Large intestine (tissue), 3 donors: ENCODE measurements at regions not wholly inside any gene's neighbourhood (a gene's known extent, or its start where the extent isn't known, plus 50 kb on each side); places are given as distances from the start of the nearest gene placed in this dataset.

ENCODE experiments used
- DNase-seq, 2 donors: peaks; one replicate each; pipeline versions ENCODE4 v3.0.0 to v3.0.0-alpha.2; 2013
- H3K27ac ChIP-seq: one replicate; pipeline ENCODE4 v1.5.1; 2013; ENCODE audit warnings: low read length
- H3K27me3 ChIP-seq: 2 replicates; pipeline ENCODE4 v1.6.1; 2013; ENCODE audit warnings: low read length; ENCODE audit not compliant: control insufficient read depth, insufficient read depth
- H3K36me3 ChIP-seq: 2 replicates; pipeline ENCODE4 v1.6.1; 2013; ENCODE audit warnings: low read length; ENCODE audit not compliant: control insufficient read depth, insufficient read depth
- H3K4me1 ChIP-seq: one replicate; pipeline ENCODE4 v1.6.1; 2013; ENCODE audit warnings: low read length; ENCODE audit not compliant: control insufficient read depth, insufficient read depth
- H3K4me3 ChIP-seq: one replicate; pipeline ENCODE4 v1.5.1; 2013; ENCODE audit warnings: low read length
- H3K9me3 ChIP-seq: one replicate; pipeline ENCODE4 v1.6.1; 2013; ENCODE audit warnings: mild to moderate bottlenecking, low read depth, low read length, moderate library complexity; ENCODE audit not compliant: control insufficient read depth
- WGBS: methylation state at CpG from one replicate; pipeline ENCODE4 v1.1.5; 2013; ENCODE audit warnings: low lambda C conversion rate; ENCODE audit not compliant: insufficient coverage; 5-methylcytosine and 5-hydroxymethylcytosine counted together

GRCh38 chr18:26667046-26667445, 118.7 kb upstream of the KCTD1 start:
- no CpG with 5 or more reads among the region's 2 CpGs for WGBS

GRCh38 chr18:26662996-26663395, 114.6 kb upstream of the KCTD1 start:
- Histone ChIP-seq H3K4me1 (peaks cover 3% of the 10 kb centered on the region), H3K9me3 (no peaks in the 10 kb centered on the region), H3K4me3 (no peak overlapping the region), H3K27me3 (peaks cover 19% of the 10 kb centered on the region), H3K27ac (no peak overlapping the region), H3K36me3 (no peaks in the 10 kb centered on the region)
- WGBS, result no CpG with 5 or more reads among the region's 5 CpGs
- DNase-seq, result no peak

More at GRCh38 chr18:26667046-26667445, 118.7 kb upstream of the KCTD1 start:
- no peaks in the 10 kb centered on the region for H3K36me3 ChIP-seq
- H3K27ac ChIP-seq, result no peak overlapping the region
- H3K4me1 ChIP-seq, result no peaks in the 10 kb centered on the region
- peaks cover 2% of the 10 kb centered on the region for H3K27me3 ChIP-seq
- H3K4me3 ChIP-seq, result no peak overlapping the region
- no peak for DNase-seq
- no peaks in the 10 kb centered on the region for H3K9me3 ChIP-seq

GRCh38 chr18:26657631-26658581, 109.6 kb upstream of the KCTD1 start:
- no peaks in the 10 kb centered on the region for H3K36me3 ChIP-seq
- peak overlapping the region; percentile 56 for H3K4me3 ChIP-seq
- H3K9me3 ChIP-seq, result no peaks in the 10 kb centered on the region
- no peak for DNase-seq
- H3K4me1 ChIP-seq, result peaks cover 14% of the 10 kb centered on the region
- WGBS, result 14% methylated on average over 1 of the region's 15 CpGs
- H3K27me3 ChIP-seq, result peaks cover 44% of the 10 kb centered on the region
- peak overlapping the region; percentile 53 for H3K27ac ChIP-seq

- peak; percentile 36 to 75 for DNase-seq
- Histone ChIP-seq H3K27me3 (peaks cover 49% of the 10 kb centered on the region), H3K4me3 (peak overlapping the region; percentile 56), H3K4me1 (peaks cover 14% of the 10 kb centered on the region), H3K36me3 (no peaks in the 10 kb centered on the region), H3K27ac (peak overlapping the region; percentile 53), H3K9me3 (no peaks in the 10 kb centered on the region)
- no CpG with 5 or more reads among the region's 52 CpGs for WGBS
Measured at GRCh38 chr18:26656944-26657536, 108.7 kb upstream of the KCTD1 start.

GRCh38 chr18:26656431-26656943, 108.1 kb upstream of the KCTD1 start:
- H3K27me3 ChIP-seq, result peaks cover 49% of the 10 kb centered on the region
- no peak for DNase-seq
- no peak overlapping the region for H3K27ac ChIP-seq
- H3K4me1 ChIP-seq, result peaks cover 14% of the 10 kb centered on the region
- WGBS, result no CpG with 5 or more reads among the region's 68 CpGs
- H3K4me3 ChIP-seq, result peak overlapping the region; percentile 37
- no peaks in the 10 kb centered on the region for H3K9me3 ChIP-seq
- no peaks in the 10 kb centered on the region for H3K36me3 ChIP-seq

- Histone ChIP-seq H3K27me3 (peaks cover 51% of the 10 kb centered on the region), H3K27ac (no peak overlapping the region)
- WGBS, result no CpG with 5 or more reads among the region's 58 CpGs
Measured at GRCh38 chr18:26655525-26656430, 107.4 kb upstream of the KCTD1 start.

GRCh38 chr18:26654616-26655524, 106.5 kb upstream of the KCTD1 start:
- no peak overlapping the region for H3K4me3 ChIP-seq
- DNase-seq, result no peak
- H3K4me1 ChIP-seq, result peaks cover 14% of the 10 kb centered on the region
- no peaks in the 10 kb centered on the region for H3K36me3 ChIP-seq
- H3K9me3 ChIP-seq, result no peaks in the 10 kb centered on the region
- H3K27ac ChIP-seq, result no peak overlapping the region
- 49% methylated on average over 5 of the region's 12 CpGs for WGBS
- peaks cover 53% of the 10 kb centered on the region for H3K27me3 ChIP-seq

More at GRCh38 chr18:26655525-26656430, 107.4 kb upstream of the KCTD1 start:
- Histone ChIP-seq H3K4me1 (peaks cover 14% of the 10 kb centered on the region), H3K36me3 (no peaks in the 10 kb centered on the region), H3K9me3 (no peaks in the 10 kb centered on the region), H3K4me3 (peak overlapping the region; percentile 37)
- DNase-seq, result peak; percentile 30 to 61

- no peak for DNase-seq
- Histone ChIP-seq H3K27ac (no peak overlapping the region), H3K4me3 (no peak overlapping the region), H3K36me3 (no peaks in the 10 kb centered on the region), H3K27me3 (peaks cover 51% of the 10 kb centered on the region), H3K4me1 (peaks cover 14% of the 10 kb centered on the region), H3K9me3 (no peaks in the 10 kb centered on the region)
- no CpG with 5 or more reads among the region's 5 CpGs for WGBS
Measured at GRCh38 chr18:26653943-26654615, 105.7 kb upstream of the KCTD1 start.

GRCh38 chr18:26652501-26652900, 104.1 kb upstream of the KCTD1 start:
- Histone ChIP-seq H3K4me1 (peaks cover 7% of the 10 kb centered on the region), H3K9me3 (no peaks in the 10 kb centered on the region), H3K27me3 (peaks cover 39% of the 10 kb centered on the region), H3K27ac (no peak overlapping the region), H3K36me3 (no peaks in the 10 kb centered on the region), H3K4me3 (no peak overlapping the region)
- 96% methylated on average over 4 of the region's 6 CpGs for WGBS
- no peak for DNase-seq
